Subcutaneous abdominal adipose tissue (tissue), 5 donors: ENCODE measurements at regions not wholly inside any gene's neighbourhood (a gene's known extent, or its start where the extent isn't known, plus 50 kb on each side); places are given as distances from the start of the nearest gene placed in this dataset.
"Not testable (repeated sequence)": the region's sequence is repeated elsewhere in the genome, so short reads cannot be mapped to it uniquely, and the experiment has no call there.

Experiments used
- H3K27ac ChIP-seq: one replicate; pipeline ENCODE4 v1.7.0; 2013; ENCODE audit warnings: low read depth, mild to moderate bottlenecking, inconsistent platforms, low read length, moderate library complexity
- H3K27me3 ChIP-seq, 5 donors: one replicate each; pipeline ENCODE4 v1.7.0; 2013; ENCODE audit warnings: low read length in 5 of 5, inconsistent platforms in 1 of 5; ENCODE audit not compliant: control insufficient read depth in 5 of 5, insufficient read depth in 4 of 5
- H3K36me3 ChIP-seq, 5 donors: one replicate each; pipeline ENCODE4 v1.7.0; 2013; ENCODE audit warnings: low read length in 5 of 5; ENCODE audit not compliant: control insufficient read depth in 5 of 5, insufficient read depth in 5 of 5
- H3K4me1 ChIP-seq, 5 donors: one replicate each; pipeline ENCODE4 v1.7.0; 2013; ENCODE audit warnings: low read length in 5 of 5, mild to moderate bottlenecking in 3 of 5, moderate library complexity in 1 of 5; ENCODE audit not compliant: control insufficient read depth in 5 of 5, insufficient read depth in 5 of 5
- H3K4me3 ChIP-seq, 5 donors: one replicate each; pipeline ENCODE4 v1.7.0; 2013; ENCODE audit warnings: low read length in 5 of 5, low read depth in 1 of 5
- H3K9ac ChIP-seq, 5 donors: one replicate each; pipeline ENCODE4 v1.7.0; 2013; ENCODE audit warnings: low read length in 5 of 5, mild to moderate bottlenecking in 4 of 5, moderate library complexity in 3 of 5
- H3K9me3 ChIP-seq, 5 donors: one replicate each; pipeline ENCODE4 v1.7.0; 2013; ENCODE audit warnings: low read length in 5 of 5; ENCODE audit not compliant: control insufficient read depth in 5 of 5
- donor health status: healthy.
- donor health status: healthy.
- donor health status: healthy.
- donor health status: healthy.
- donor health status: healthy.

DNA sequence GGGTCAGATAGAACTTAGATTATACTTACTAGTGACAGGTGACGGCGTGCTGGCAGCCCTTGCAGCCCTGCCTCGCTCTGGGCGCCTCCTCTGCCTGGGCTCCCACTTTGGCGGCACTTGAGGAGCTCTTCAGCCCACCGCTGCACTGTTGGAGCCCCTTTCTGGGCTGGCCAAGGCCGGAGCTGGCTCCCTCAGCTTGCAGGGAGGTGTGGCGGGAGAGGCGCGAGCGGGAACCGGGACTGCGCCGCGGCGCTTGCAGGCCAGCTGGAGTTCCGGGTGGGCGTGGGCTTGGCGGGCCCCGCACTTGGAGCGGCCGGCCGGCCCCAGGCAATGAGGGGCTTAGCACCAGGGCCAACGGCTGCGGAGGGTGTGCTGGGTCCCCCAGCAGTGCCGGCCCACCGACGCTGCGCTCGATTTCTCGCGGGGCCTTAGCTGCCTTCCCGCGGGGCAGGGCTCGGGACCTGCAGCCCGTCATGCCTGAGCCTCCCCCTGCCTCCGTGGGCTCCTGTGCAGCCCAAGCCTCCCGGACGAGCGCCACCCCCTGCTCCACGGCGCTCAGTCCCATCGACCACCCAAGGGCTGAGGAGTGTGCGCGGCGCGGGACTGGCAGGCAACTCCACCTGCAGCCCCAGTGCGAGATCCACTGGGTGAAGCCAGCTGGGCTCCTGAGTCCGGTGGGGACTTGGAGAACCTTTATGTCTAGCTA, 320.8 kb upstream of the DEPDC1 start:
- not testable (repeated sequence) for H3K9me3 ChIP-seq, H3K27ac ChIP-seq, H3K9ac ChIP-seq, H3K4me3 ChIP-seq, H3K36me3 ChIP-seq, H3K27me3 ChIP-seq, H3K4me1 ChIP-seq

DNA sequence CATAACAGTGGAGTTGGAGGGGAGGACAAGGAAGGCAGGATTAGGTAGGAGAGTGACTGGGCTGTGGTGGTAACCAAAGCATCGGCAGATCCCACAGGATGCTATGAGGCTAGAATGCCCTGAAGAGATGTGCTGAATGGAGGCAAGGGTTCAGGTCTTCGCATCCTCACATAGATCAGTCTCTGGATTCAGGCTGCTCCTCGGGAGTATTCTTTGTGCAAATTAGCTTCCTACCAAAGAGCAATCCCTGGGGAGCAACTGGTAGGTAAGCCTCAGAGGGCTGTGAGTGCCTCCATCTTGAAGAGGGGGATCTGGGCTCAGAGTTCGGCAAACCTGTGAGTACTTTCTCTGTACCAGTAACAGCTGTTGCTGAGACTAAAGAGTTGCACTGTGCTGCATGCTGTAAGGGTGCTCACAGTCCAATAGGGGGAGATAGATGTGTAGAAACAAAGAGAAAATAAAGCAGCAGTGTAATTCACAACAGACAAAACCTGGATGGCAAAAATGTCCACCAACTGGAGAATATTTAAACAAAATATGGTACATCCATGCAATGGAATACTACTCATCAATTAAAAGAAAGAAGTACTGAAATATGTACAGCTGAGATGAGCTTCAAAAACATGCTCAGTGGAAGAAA, 322.4 kb upstream of the DEPDC1 start:
- Histone ChIP-seq H3K36me3 (no peaks in the 10 kb centered on the region), H3K27me3 (no peaks in the 10 kb centered on the region), H3K4me3 (no peak overlapping the region), H3K9me3 (no peaks in the 10 kb centered on the region), H3K4me1 (no peaks in the 10 kb centered on the region), H3K27ac (no peak overlapping the region), H3K9ac (no peak overlapping the region)

DNA sequence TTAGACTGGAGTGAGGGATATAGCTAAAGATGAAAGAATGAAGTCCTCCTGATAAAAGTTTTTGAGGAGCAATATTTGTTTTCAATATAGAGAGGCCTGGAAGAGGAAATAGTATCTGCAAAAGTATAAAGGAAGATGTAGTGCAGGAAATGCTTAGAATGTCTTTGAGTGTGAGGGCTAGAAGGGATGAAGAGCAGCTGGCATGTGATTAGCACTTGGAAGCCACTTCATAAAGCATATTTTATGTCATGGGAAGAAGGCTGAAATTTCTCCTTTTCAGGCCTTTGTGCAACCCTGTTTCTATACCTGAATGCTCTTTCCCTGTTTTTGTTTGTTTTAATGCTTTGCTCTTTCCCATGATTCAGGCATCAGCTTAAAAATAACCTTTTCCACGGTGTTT, 323.3 kb upstream of the DEPDC1 start:
- H3K9me3 ChIP-seq, result no peaks in the 10 kb centered on the region
- H3K36me3 ChIP-seq, result no peaks in the 10 kb centered on the region
- H3K4me3 ChIP-seq, result no peak overlapping the region
- H3K4me1 ChIP-seq, result no peaks in the 10 kb centered on the region
- H3K27me3 ChIP-seq, result no peaks in the 10 kb centered on the region
- H3K9ac ChIP-seq, result no peak overlapping the region
- no peak overlapping the region for H3K27ac ChIP-seq

DNA sequence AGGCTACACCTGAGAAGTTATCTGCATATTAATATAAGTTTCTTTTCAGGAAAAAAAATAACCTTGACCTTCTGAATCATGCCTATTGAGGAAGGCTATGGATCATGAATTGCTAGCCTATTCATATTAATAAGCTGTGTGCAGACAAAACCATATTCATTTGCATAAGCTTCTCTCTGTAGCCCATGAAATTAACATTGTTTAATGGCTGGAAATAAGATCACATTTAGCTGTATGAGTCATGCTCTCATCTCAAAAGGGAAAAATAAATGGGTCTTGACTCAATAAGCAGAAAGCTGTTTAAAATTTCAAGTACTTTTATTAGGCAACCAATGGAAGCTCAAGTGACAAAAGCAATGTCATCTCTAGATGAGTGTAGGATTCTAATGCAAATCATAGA, 330.0 kb upstream of the DEPDC1 start:
- H3K9ac ChIP-seq, result no peak overlapping the region
- H3K27me3 ChIP-seq, result no peaks in the 10 kb centered on the region
- no peaks in the 10 kb centered on the region for H3K4me1 ChIP-seq
- H3K27ac ChIP-seq, result no peak overlapping the region
- H3K4me3 ChIP-seq, result no peak overlapping the region
- H3K36me3 ChIP-seq, result no peaks in the 10 kb centered on the region
- H3K9me3 ChIP-seq, result peaks cover 2 to 20% (median 8%) of the 10 kb centered on the region in 5 donors

DNA sequence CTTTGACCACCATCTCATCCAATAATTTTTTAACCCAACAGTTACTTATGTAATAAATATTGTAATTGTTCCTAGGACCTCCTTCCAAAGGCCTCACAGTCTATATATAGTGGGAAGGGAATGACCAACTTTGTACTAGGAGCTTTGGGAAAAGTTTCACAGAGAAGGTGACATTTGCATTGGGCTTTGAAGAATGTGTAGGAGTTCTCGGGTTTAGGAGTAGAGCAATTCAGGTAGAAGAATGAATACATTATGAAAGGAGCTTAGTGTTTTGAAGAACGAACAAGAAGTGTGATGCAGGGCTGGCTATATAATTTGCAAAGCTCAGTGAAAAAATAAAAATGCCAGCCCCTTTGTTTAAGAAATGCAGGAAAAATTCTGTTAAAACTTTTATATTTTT, 330.4 kb upstream of the DEPDC1 start:
- Histone ChIP-seq H3K36me3 (no peaks in the 10 kb centered on the region), H3K27ac (no peak overlapping the region), H3K4me1 (no peaks in the 10 kb centered on the region), H3K4me3 (no peak overlapping the region), H3K27me3 (no peaks in the 10 kb centered on the region), H3K9me3 (peaks cover 2 to 23% (median 8%) of the 10 kb centered on the region in 5 donors), H3K9ac (no peak overlapping the region)

DNA sequence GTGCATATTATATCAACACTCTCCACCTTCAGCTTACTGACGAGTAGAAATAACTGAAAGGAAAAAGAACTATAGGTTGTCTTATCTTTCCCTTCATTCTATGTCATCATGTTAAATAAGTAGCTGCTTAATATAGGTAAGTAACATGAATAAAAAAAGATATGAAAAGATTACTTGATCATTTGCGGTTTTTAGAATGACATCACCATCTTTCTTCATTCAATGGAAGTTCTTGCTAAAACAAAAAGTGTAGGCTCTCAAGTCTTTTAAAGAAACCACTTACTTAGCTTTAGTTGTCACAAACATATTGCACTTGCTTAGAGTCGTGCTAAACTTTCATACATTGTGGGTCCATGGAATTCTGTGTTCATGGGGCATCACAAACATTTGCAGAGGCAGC, 331.1 kb upstream of the DEPDC1 start:
- no peak overlapping the region for H3K9ac ChIP-seq
- no peak overlapping the region for H3K27ac ChIP-seq

DNA sequence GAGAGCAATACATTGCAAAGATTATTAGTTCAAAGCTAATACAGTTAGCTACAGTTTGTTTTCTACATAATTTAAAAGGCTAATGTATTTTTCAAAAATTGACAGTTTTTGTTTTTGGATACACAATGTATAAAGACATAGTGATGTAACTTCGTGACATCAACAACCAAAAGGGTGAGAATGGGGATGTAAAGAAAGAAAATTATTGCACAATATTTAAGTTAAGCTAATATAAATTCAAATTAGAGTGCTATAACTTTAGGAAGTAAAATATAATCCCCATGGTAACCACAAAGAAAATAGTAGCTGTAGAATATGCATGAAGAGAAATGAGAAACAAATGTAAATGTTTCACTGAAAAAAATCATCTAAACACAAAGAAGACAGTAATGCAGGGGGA, 334.4 kb upstream of the DEPDC1 start:
- no peaks in the 10 kb centered on the region for H3K4me1 ChIP-seq
- H3K27me3 ChIP-seq, result no peaks in the 10 kb centered on the region
- H3K4me3 ChIP-seq, result no peak overlapping the region
- no peak overlapping the region for H3K27ac ChIP-seq
- no peak overlapping the region for H3K9ac ChIP-seq
- H3K36me3 ChIP-seq, result no peaks in the 10 kb centered on the region
- peaks cover 2 to 23% (median 8%) of the 10 kb centered on the region in 5 donors for H3K9me3 ChIP-seq

More for the DNA sequence above, 331.1 kb upstream of the DEPDC1 start:
- no peaks in the 10 kb centered on the region for H3K27me3 ChIP-seq
- H3K4me3 ChIP-seq, result no peak overlapping the region
- no peaks in the 10 kb centered on the region for H3K36me3 ChIP-seq
- H3K4me1 ChIP-seq, result no peaks in the 10 kb centered on the region
- peaks cover 2 to 23% (median 8%) of the 10 kb centered on the region in 5 donors for H3K9me3 ChIP-seq

DNA sequence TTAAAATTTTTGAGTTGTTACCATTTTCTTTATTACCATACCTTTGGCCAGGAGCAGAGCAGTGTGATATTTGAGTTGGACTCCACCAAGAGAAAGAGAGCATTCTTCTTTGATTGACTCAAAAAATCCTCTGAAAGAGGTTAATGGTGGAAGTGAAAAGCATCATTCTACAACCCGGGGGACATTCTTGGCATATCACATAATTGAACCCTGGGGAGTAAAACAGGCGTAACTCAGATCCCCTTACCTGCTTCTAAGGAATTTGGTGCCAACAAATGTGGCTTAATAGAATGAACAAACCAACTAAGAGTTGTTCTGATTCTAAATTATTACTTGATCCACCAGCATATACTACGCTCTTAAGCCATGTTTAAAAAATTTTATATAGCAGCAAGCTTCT, 351.1 kb upstream of the DEPDC1 start:
- no peaks in the 10 kb centered on the region for H3K36me3 ChIP-seq

DNA sequence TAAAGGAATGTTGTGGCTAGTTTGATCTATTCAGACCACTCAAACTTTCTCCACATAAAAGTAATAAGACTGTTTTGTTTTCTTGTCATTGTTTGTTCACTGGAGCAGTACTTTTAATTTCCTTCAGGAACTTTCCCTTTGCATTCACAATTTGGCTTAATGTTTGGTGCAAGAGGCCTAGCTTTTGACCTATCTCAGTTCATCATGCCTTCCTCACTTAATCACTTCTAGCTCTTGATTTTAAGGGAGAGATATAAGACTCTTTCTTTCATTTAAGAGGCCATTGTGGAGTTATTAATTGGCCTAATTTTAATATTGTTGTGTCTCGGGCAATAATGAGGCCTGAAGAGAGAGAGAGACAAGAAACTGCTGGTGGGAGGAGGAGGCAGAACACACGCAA, 371.7 kb upstream of the DEPDC1 start:
- Histone ChIP-seq H3K36me3 (no peaks in the 10 kb centered on the region), H3K9ac (no peak overlapping the region), H3K9me3 (peaks cover 0 to 6% (median 0%) of the 10 kb centered on the region in 5 donors)

More for the DNA sequence above, 351.1 kb upstream of the DEPDC1 start:
- H3K9me3 ChIP-seq, result no peaks in the 10 kb centered on the region
- no peak overlapping the region for H3K27ac ChIP-seq
- no peaks in the 10 kb centered on the region for H3K4me1 ChIP-seq
- no peak overlapping the region for H3K4me3 ChIP-seq
- no peaks in the 10 kb centered on the region for H3K27me3 ChIP-seq
- H3K9ac ChIP-seq, result no peak overlapping the region

DNA sequence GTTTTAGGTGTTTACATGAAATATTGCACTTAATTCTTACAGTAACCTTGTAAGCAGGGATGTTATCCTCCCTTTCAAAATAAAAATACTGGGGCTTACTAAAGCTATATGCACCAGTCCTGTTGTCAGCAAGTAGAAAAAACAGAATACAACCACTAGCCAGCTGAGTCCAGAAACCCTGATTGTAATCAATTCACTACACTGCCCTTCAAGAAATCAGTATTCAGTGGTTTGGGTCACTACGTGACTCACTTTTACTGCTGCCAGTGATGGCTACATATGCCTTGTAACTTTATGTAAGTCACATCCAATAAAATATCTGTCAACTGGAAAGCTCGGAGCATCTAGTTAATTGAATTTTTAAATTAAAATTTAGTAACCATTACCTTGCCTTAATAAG, 376.3 kb upstream of the DEPDC1 start:
- Histone ChIP-seq H3K9ac (no peak overlapping the region), H3K4me3 (no peak overlapping the region), H3K27ac (no peak overlapping the region), H3K4me1 (no peaks in the 10 kb centered on the region), H3K9me3 (peaks cover 0 to 8% (median 6%) of the 10 kb centered on the region in 5 donors), H3K36me3 (no peaks in the 10 kb centered on the region), H3K27me3 (no peaks in the 10 kb centered on the region)

More for the DNA sequence above, 371.7 kb upstream of the DEPDC1 start:
- Histone ChIP-seq H3K4me3 (no peak overlapping the region), H3K4me1 (no peaks in the 10 kb centered on the region), H3K27ac (no peak overlapping the region), H3K27me3 (no peaks in the 10 kb centered on the region)
